Transverse colon (tissue), 4 donors: ENCODE measurements at regions not wholly inside any gene's neighbourhood (a gene's known extent, or its start where the extent isn't known, plus 50 kb on each side); places are given as distances from the start of the nearest gene placed in this dataset.

ENCODE experiments used
- DNase-seq: peaks from one replicate; pipeline ENCODE4 v3.0.0-alpha.2; 2019
- H3K27ac ChIP-seq, 4 donors: fragments of 200-600 bp; sonication (generic); 2 replicates each; pipeline ENCODE4 v1.5.1; 2016 to 2018; ENCODE audit warnings: inconsistent platforms in 4 of 4
- H3K27me3 ChIP-seq: fragments of 200-600 bp; sonication (generic); 2 replicates; pipeline ENCODE4 v1.5.1; 2017; ENCODE audit warnings: inconsistent platforms
- H3K36me3 ChIP-seq, 4 donors: fragments of 200-600 bp; sonication (generic); 2 replicates each; pipeline ENCODE4 v1.5.1; 2017 to 2019; ENCODE audit warnings: inconsistent platforms in 4 of 4
- H3K4me1 ChIP-seq, 4 donors: fragments of 200-600 bp; sonication (generic); 2 replicates each; pipeline ENCODE4 v1.5.1; 2017 to 2020; ENCODE audit warnings: inconsistent platforms in 4 of 4
- H3K4me3 ChIP-seq, 4 donors: fragments of 200-600 bp; sonication (generic); 1 replicate in 1 of 4; 2 replicates in 3 of 4; pipeline versions ENCODE4 v1.5.1 to v1.6.1; 2017 to 2019; ENCODE audit warnings: inconsistent platforms in 4 of 4
- H3K9me3 ChIP-seq, 2 donors: fragments of 200-600 bp; sonication (generic); 2 replicates each; pipeline ENCODE4 v1.5.1; 2017 to 2019; ENCODE audit warnings: inconsistent platforms in 2 of 2
- CTCF ChIP-seq, 5 experiments: fragments of 200-600 bp in 3 of 5; fragments of 450-650 bp in 2 of 5; sonication (generic) in 3 of 5; IDR thresholded peaks; 1 replicate in 2 of 5; 2 replicates in 3 of 5; pipeline ENCODE4 v1.5.1; 2016 to 2017; ENCODE audit warnings: antibody characterized with exemption in 5 of 5, inconsistent platforms in 3 of 5, mild to moderate bottlenecking in 2 of 5, moderate library complexity in 1 of 5
- EP300 ChIP-seq: sonication (generic); formaldehyde crosslinking; IDR thresholded peaks from one replicate; pipeline ENCODE4 v1.6.1; 2017; ENCODE audit warnings: antibody characterized with exemption, low read depth
- POLR2A ChIP-seq: fragments of 450-650 bp; IDR thresholded peaks from one replicate; pipeline ENCODE4 v1.6.1; 2016; ENCODE audit warnings: antibody characterized with exemption, mild to moderate bottlenecking, moderate library complexity
- POLR2AphosphoS5 ChIP-seq, 3 donors: sonication (generic); formaldehyde crosslinking; IDR thresholded peaks; one replicate each; pipeline ENCODE4 v1.6.1; 2016; ENCODE audit warnings: antibody characterized with exemption in 3 of 3
- WGBS, 2 donors: methylation state at CpG; one replicate each; pipeline ENCODE4 v1.1.5; 2018; ENCODE audit warnings: low coverage in 1 of 2; 5-methylcytosine and 5-hydroxymethylcytosine counted together
- in situ Hi-C, 4 donors: fragments of 200-750 bp; cut with MboI; loops; one replicate each; pipeline versions ENCODE4 v1.15.0 to v1.15.1; 2017; ENCODE audit warnings: low sequenced_read_pairs in 3 of 4, low pct_ligation_motif_present in 1 of 4, low pct_unique_long_range_greater_than_20kb in 1 of 4
- intact Hi-C: fragments of 100-400 bp; cut with DNase I; formaldehyde crosslinking; loops from one replicate; pipeline ENCODE4 v1.15.1; 2023; ENCODE audit warnings: low total_unique reads

- no peaks in the 10 kb centered on the region for H3K36me3 ChIP-seq
- 61 to 65% methylated on average over 2 of the region's 2 CpGs for WGBS, 2 donors
- H3K27me3 ChIP-seq: no peaks in the 10 kb centered on the region
- H3K4me1 ChIP-seq: no peaks in the 10 kb centered on the region
- TF ChIP-seq POLR2A (no peak), CTCF (IDR thresholded peaks at IDR 0.05) (no peak), EP300 (no peak), POLR2AphosphoS5 (IDR thresholded peaks at IDR 0.05) (no peak)
- intact Hi-C loops (no loop called here), in situ Hi-C loops (no loop called here)
- no peak overlapping the region for H3K4me3 ChIP-seq
- H3K9me3 ChIP-seq: no peaks in the 10 kb centered on the region
- no peak for DNase-seq
- H3K27ac ChIP-seq: no peak overlapping the region
These were observed 186.2 kb downstream of the CMPK2 start for GRCh38 chr2:6679471-6679870.

- no peaks in the 10 kb centered on the region for H3K36me3 ChIP-seq
- intact Hi-C loops: no loop called here
- H3K9me3 ChIP-seq: peaks cover 0 to 3% of the 10 kb centered on the region in 2 donors
- WGBS, 2 donors: 57 to 100% methylated on average over 1 to 3 of the region's 3 CpGs
- H3K27ac ChIP-seq: no peak overlapping the region
- no peak overlapping the region for H3K4me3 ChIP-seq
- H3K27me3 ChIP-seq: no peaks in the 10 kb centered on the region
- in situ Hi-C loops: no loop called here
- no peaks in the 10 kb centered on the region for H3K4me1 ChIP-seq
- DNase-seq: no peak
- TF ChIP-seq POLR2A: no peak
- no peak for TF ChIP-seq CTCF (IDR thresholded peaks at IDR 0.05)
- no peak for TF ChIP-seq EP300
- no peak for TF ChIP-seq POLR2AphosphoS5 (IDR thresholded peaks at IDR 0.05)
These were observed 182.2 kb downstream of the CMPK2 start for GRCh38 chr2:6683516-6683915.

- in situ Hi-C loops: no loop called here
- Histone ChIP-seq H3K4me1 (no peaks in the 10 kb centered on the region), H3K27ac (no peak overlapping the region), H3K27me3 (no peaks in the 10 kb centered on the region), H3K4me3 (no peak overlapping the region), H3K9me3 (peaks cover 0 to 3% of the 10 kb centered on the region in 2 donors), H3K36me3 (no peaks in the 10 kb centered on the region)
- TF ChIP-seq POLR2AphosphoS5 (IDR thresholded peaks at IDR 0.05) (no peak), EP300 (no peak), POLR2A (no peak), CTCF (IDR thresholded peaks at IDR 0.05) (no peak)
- intact Hi-C loops: no loop called here
- no peak for DNase-seq
- 67% methylated on average over 1 of the region's 1 CpG; no CpG with 5 or more reads in 1 of the 2 donors for WGBS, 2 donors
These were observed 180.3 kb downstream of the CMPK2 start for GRCh38 chr2:6685447-6685846.

GRCh38 chr2:6692056-6692455 is 173.7 kb downstream of the CMPK2 start:
- no peak for DNase-seq
- Histone ChIP-seq H3K4me1 (no peaks in the 10 kb centered on the region), H3K9me3 (peaks cover 0 to 3% of the 10 kb centered on the region in 2 donors), H3K27ac (no peak overlapping the region), H3K36me3 (no peaks in the 10 kb centered on the region), H3K4me3 (no peak overlapping the region), H3K27me3 (no peaks in the 10 kb centered on the region)
- in situ Hi-C loops (no loop called here), intact Hi-C loops (no loop called here)
- 45 to 60% methylated on average over 4 to 5 of the region's 5 CpGs for WGBS, 2 donors
- TF ChIP-seq POLR2A (no peak), CTCF (IDR thresholded peaks at IDR 0.05) (no peak), EP300 (no peak), POLR2AphosphoS5 (IDR thresholded peaks at IDR 0.05) (no peak)
